ENCODE measurements at regions not wholly inside any gene's neighbourhood (a gene's known extent, or its start where the extent isn't known, plus 50 kb on each side); places are given as distances from the start of the nearest gene placed in this dataset.
A peak's percentile ranks its signal among the peaks of the same experiment; 100 is the strongest.

DNA sequence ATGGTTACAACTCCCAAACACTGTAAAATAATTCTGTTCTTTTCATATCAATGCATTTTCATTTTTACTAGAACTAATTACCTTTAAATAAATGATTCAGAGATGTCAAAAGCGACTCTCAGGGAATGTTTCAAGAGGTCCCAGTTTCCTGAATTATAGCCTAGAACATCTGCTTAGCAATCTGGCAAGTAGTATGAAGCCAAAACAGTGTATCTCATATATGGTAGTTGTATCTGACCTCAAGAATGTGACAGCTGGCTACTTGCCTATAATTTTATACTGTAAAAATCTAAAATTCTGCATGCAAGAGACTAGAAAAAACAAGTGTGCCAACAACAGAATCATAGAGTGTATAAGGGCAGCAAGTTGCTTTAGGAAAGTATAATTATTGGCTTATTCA is 187.7 kb upstream of the POU5F2 start:
- DNase-seq = no peak

DNA sequence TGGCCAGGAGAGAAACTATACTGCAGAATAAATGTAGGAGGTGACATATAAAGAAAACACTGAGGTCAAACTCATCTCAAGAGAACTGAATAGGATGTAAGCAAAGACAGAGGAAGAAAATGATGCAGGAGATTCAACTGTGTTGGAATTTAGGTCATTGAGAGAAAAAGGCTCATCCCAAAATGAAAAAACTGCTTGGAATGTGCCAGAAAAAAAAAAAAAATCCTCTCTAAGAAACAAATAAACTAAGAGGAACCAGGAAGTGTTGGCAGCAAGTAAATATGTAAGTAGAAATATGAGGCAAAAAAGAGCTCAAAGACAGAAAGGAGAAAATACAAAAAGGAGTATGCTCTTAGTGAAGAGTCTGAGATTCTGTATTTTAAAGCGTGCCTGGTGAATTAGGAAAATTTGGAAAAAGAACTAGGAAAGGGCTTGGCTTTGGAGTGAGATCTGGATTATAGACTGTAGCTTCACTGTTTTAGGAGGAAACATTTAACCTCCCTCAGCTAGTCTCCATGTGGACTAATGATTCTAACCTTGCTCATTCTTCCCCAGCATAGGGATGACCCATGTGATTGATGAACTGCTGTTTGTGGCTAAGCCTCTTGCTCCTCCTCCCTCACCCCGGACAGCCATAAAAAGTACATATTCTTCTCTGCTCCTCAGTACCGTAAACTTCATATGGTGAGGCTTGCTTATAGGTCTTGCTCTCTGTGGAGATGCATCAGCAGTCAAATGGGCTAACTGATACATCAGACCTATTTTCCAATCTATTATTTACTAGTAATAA is 185.6 kb upstream of the POU5F2 start:
- no peak for DNase-seq

DNA sequence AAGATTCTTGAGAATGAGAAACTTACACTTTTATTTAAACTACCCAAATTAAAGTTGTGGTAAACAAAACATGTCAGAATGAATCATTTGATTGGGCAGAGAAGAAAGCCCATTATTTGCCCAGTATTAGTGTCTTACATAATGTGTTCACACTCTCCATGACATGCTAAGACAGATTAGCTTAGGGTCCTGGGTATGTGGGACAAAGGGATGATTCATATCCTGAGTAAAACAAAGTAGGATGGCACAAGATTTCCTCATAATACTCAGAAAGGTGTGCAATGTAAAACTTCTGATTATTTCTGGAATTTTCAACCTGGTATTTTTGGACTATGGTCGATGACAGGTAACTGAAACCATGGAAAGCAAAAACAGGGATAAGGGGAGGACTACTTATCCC is 183.9 kb upstream of the POU5F2 start:
- DNase-seq = no peak

DNA sequence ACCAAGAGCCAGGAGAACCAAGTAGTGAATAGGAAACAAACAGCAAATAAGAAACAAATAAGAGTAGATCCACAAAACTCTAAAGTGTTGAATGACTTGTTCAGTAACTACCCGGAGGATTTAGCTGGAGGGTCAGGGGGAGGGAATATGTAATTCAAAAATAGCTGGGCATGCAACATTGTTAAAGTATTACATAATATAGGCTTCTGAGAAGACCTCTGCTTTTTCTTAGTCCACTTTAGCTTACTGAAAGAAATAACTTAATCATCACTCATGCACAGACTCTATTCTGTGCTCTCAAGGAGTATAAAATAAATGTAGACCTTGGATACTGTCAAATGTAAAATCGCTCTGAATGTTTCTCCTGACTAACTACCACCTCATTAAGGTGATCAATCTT is 183.2 kb upstream of the POU5F2 start:
- DNase-seq = no peak

- DNase-seq = no peak
Observed at GRCh38 chr5:93922551-93922950, 181.2 kb upstream of the POU5F2 start.

GRCh38 chr5:93921001-93921400 is 179.6 kb upstream of the POU5F2 start:
- no peak for DNase-seq

- DNase-seq = no peak
Observed at GRCh38 chr5:93916872-93917271, 175.5 kb upstream of the POU5F2 start.

- DNase-seq = peak; percentile 75
Observed at GRCh38 chr5:93915142-93915553, 173.7 kb upstream of the POU5F2 start.

DNA sequence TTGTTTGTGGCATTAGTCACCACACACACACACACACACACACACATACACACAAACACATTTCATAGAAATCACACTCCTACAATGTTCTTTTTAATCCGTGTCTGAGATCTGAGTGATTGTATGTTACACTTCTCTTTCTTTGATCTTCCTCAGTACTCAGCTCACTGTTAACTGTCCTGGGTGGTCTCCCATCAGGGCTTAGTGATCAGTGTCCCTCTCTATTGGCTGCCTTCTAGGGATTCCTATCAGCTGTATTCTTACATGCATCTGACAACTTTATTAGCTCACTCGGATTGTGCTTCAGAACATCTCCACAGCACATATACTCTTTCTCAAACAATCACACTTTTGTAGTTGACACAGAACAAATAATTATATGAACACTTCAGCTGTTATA is 170.2 kb upstream of the POU5F2 start:
- no peak for DNase-seq

GRCh38 chr5:93909356-93909755 is 168.0 kb upstream of the POU5F2 start:
- DNase-seq = peak; percentile 60

GRCh38 chr5:93904917-93905316 is 163.5 kb upstream of the POU5F2 start:
- DNase-seq = no peak

DNA sequence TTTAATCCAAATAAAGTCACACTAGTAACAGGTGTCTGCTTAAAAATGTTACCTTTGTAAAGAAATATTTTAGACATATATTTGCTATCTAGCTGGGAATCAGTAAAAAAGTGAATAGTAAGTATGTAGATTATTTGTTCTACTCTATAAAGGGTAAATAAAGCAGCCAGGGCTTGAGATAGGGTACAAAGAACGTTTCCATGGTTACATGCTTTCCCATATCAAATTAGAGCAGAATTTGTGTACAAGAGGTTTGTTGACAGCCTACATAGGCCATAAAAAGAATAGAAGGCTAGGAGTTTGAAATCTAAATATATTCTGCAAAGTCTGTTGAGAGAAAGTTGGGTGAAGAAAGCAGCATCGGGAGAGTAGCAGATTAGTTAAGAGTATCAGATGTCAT is 160.9 kb upstream of the POU5F2 start:
- DNase-seq = no peak

DNA sequence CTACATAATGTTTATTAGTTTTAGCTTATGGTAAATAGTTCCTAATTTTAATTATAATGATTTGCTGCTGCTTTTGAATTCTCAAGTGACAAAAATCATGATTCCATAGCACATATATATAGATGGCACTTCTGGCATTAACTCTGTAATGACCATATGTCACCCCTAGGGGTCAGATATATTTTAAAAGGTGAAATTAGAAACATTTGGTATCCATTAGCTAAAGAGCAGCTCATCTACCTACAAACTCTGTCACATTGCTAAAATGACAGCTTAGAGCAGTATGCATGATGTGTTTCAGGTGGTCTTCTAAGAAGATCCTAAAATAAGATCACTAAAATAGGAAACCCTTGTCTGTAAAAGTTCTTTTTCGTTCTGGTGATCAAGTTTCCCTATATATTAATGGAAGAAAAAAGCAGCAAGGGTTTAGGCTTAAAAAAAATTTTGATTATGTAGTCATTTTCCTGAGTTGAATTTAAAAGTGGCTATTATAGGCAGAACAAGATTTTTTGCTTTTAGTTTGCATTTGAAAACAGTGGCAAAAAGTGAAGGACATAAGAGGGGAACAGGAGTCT is 157.7 kb upstream of the POU5F2 start:
- DNase-seq = peak; percentile 59

GRCh38 chr5:93894601-93895354 is 153.4 kb upstream of the POU5F2 start:
- peak; percentile 10 for DNase-seq

DNA sequence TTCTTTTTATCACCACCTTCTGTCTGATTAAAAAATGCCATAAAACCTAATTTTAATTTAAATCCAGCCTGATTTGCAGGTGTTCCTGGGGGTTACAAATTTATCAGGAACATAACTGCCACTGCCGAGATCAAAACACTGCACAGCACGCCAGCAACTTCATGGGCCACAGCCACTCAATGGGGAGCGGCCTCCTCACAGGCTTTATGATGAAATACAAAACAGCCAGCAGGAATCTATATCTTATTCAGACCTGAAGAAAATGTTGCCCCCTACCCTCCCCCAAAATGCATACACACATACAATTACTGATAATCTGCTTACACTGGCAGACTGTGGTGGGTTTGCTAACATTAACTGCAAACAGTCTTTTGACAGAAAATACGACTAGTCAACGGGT is 151.7 kb upstream of the POU5F2 start:
- DNase-seq = no peak

GRCh38 chr5:93892481-93892880 is 151.1 kb upstream of the POU5F2 start:
- peak; percentile 23 for DNase-seq

DNA sequence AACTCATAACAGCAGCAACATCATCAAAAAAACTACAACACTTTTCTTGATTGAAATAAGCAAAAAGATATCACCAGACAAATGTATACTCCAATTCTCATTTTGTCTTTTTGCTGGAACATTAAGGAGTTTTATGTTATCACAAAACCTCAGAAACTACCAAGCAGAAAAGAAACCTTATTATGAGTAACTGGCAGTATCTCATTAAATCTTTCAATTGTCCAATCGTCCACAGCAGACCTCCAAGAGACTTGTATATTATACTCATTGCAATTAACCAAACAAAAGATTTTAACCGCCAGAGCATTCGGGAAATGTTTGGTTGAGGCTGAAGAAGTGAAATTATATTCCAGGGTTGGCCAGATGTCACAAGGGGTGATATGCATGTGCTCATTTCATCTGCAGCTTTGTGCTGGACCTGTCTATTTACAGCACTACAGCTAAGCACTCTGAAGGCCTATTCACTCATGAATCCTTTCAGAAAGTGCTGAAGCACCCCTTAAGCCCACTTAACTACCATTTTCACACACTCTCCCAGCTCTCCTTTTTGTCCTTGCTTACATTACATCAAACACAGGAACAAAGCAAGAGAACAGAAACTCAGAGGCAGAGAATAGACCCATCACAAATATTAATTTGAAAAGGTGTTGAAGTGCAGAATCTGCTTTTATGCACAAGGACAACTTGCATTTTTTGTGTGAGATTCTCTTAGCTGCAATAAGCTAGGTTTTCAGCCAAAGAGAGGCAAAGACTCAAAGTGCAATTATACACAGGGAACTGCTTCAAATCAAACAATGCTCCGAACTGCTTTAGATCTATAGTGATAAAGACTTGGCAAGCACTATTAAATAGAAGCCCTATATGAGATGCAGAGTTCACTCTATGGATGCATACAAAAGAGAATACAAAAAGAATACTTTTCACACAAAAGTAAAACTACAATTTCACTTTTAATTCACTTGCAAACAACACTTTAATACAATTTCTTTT is 150.4 kb upstream of the POU5F2 start:
- DNase-seq = no peak

GRCh38 chr5:93890657-93891056 is 149.3 kb upstream of the POU5F2 start:
- no peak for DNase-seq

DNA sequence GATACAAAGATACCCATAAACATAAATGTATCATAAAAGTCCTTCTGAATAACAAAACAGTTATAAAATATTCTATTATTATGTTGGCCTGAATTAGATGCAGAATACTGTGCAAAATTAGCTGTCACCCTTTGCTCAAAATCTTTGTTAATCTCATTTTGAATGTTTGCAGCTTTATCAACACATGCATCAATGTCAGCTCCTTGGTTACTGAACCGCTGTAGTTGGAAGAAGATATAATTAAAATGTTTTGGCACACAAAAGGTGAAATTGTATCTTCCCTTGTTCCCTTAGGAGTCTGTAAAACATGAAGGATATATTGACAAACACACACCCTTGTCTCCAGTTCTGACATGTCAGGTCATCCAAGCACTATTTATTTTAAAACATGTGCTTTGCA is 146.3 kb upstream of the POU5F2 start:
- DNase-seq = no peak

- peak; percentile 3 for DNase-seq
Observed at GRCh38 chr5:93886917-93887361, 145.5 kb upstream of the POU5F2 start.

GRCh38 chr5:93886098-93886806 is 144.9 kb upstream of the POU5F2 start:
- DNase-seq = no peak

GRCh38 chr5:93884254-93884653 is 142.9 kb upstream of the POU5F2 start:
- no peak for DNase-seq
